ENCODE measurements at regions not wholly inside any gene's neighbourhood (a gene's known extent, or its start where the extent isn't known, plus 50 kb on each side); places are given as distances from the start of the nearest gene placed in this dataset.

DNA sequence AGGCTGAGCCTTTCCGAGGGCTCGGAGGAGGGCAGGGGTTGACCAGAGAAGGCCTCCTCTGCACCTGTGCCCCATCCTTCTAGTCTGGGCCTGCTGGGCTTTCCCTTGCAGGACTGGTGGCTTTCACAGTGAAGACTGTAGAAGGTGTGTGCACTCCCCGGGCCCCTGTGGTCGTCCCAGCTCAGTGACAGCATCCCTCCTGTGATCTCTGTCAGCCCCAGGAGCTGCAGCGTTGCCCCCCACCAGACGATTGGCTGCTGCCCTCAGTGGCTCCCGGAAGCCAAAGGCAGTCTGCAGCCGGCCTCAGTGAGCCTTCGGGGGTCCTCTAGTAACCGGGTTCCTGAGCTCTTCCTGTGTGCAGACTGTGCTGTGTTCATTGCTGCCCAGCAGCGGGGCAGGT lies 69.4 kb upstream of the EN2 start:
- CTCF ChIA-PET, result no interaction called here
- BruUV-seq (replicated peaks), result no TSS peak
- intact Hi-C loops (cut with micrococcal nuclease; ENCODE audit: unreplicated experiment), result loop anchor here (10.0 kb wide), 2 partner anchors 136 to 346 kb away; no protein-coding TSS in a partner anchor
- H3K4me1 ChIP-seq (ENCODE audit: control insufficient read depth, insufficient read depth, low read length), result no peaks in the 10 kb centered on the region
- no peaks in the 10 kb centered on the region for H3K9me3 ChIP-seq (ENCODE audit: control insufficient read depth, insufficient read depth, low read depth, low read length)
- no peaks in the 10 kb centered on the region for H3K36me3 ChIP-seq (ENCODE audit: control insufficient read depth, insufficient read depth, low read length)
- no peak overlapping the region for H3K4me3 ChIP-seq (ENCODE audit: low read depth in 2 of 2, low read length in 2 of 2)
- in situ Hi-C loops (cut with HindIII; ENCODE audit: low pct_unique_long_range_greater_than_20kb, low sequenced_read_pairs), result no loop called here
- TF ChIP-seq SIN3A (IDR thresholded peaks at IDR 0.05; ENCODE audit: borderline replicate concordance, insufficient read depth, low read depth, low read length) (no peak), POLR2AphosphoS5 (IDR thresholded peaks at IDR 0.05; ENCODE audit: low read depth, low read length) (no peak), TCF7L2 (IDR thresholded peaks at IDR 0.05; ENCODE audit: low read depth, low read length) (no peak)
- TF ChIP-seq, protein P1, sequence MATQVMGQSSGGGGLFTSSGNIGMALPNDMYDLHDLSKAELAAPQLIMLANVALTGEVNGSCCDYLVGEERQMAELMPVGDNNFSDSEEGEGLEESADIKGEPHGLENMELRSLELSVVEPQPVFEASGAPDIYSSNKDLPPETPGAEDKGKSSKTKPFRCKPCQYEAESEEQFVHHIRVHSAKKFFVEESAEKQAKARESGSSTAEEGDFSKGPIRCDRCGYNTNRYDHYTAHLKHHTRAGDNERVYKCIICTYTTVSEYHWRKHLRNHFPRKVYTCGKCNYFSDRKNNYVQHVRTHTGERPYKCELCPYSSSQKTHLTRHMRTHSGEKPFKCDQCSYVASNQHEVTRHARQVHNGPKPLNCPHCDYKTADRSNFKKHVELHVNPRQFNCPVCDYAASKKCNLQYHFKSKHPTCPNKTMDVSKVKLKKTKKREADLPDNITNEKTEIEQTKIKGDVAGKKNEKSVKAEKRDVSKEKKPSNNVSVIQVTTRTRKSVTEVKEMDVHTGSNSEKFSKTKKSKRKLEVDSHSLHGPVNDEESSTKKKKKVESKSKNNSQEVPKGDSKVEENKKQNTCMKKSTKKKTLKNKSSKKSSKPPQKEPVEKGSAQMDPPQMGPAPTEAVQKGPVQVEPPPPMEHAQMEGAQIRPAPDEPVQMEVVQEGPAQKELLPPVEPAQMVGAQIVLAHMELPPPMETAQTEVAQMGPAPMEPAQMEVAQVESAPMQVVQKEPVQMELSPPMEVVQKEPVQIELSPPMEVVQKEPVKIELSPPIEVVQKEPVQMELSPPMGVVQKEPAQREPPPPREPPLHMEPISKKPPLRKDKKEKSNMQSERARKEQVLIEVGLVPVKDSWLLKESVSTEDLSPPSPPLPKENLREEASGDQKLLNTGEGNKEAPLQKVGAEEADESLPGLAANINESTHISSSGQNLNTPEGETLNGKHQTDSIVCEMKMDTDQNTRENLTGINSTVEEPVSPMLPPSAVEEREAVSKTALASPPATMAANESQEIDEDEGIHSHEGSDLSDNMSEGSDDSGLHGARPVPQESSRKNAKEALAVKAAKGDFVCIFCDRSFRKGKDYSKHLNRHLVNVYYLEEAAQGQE (IDR thresholded peaks at IDR 0.05; ENCODE audit: insufficient read depth in 1 of 2, low read depth in 2 of 2, low read length in 1 of 2), result no peak
- TF ChIP-seq, protein P2, sequence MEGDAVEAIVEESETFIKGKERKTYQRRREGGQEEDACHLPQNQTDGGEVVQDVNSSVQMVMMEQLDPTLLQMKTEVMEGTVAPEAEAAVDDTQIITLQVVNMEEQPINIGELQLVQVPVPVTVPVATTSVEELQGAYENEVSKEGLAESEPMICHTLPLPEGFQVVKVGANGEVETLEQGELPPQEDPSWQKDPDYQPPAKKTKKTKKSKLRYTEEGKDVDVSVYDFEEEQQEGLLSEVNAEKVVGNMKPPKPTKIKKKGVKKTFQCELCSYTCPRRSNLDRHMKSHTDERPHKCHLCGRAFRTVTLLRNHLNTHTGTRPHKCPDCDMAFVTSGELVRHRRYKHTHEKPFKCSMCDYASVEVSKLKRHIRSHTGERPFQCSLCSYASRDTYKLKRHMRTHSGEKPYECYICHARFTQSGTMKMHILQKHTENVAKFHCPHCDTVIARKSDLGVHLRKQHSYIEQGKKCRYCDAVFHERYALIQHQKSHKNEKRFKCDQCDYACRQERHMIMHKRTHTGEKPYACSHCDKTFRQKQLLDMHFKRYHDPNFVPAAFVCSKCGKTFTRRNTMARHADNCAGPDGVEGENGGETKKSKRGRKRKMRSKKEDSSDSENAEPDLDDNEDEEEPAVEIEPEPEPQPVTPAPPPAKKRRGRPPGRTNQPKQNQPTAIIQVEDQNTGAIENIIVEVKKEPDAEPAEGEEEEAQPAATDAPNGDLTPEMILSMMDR (IDR thresholded peaks at IDR 0.05), result no peak
- no peak for ATAC-seq
- peaks cover 4% of the 10 kb centered on the region; the same call in 1 of the 2 replicates for H3K27me3 ChIP-seq (ENCODE audit: control insufficient read depth, insufficient read depth, low read length)
- no peak overlapping the region for H3K27ac ChIP-seq (ENCODE audit: low read length)
- DNase-seq (ENCODE audit: low read depth, low spot score), result no peak
- POLR2A ChIA-PET, result no interaction called here

DNA sequence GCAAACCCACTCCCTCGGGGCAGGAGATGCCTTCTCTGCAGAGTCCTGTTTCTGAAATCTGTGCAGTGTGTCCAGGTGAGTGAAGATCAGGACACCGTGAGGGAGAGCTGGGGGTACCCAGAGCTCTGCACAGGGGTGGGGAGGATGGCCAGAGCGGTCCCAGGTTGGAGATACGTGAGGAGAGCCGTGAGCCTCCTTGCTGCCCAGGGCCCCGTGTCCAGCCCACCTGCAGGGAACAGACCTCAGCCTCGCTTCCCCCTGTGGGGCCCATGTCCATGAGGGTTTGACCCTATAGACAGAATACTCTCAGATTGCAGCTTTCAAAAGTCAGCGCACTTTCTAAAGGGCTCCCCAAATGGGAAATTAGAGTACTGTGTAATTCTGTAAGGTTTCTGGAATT lies 66.5 kb upstream of the EN2 start:
- no peak for TF ChIP-seq TCF7L2 (IDR thresholded peaks at IDR 0.05; ENCODE audit: low read depth, low read length)
- TF ChIP-seq, protein P2 (IDR thresholded peaks at IDR 0.05), result no peak
- TF ChIP-seq SIN3A (IDR thresholded peaks at IDR 0.05; ENCODE audit: borderline replicate concordance, insufficient read depth, low read depth, low read length), result no peak
- no peak for TF ChIP-seq POLR2AphosphoS5 (IDR thresholded peaks at IDR 0.05; ENCODE audit: low read depth, low read length)
- H3K4me1 ChIP-seq (ENCODE audit: control insufficient read depth, insufficient read depth, low read length), result no peaks in the 10 kb centered on the region
- no peaks in the 10 kb centered on the region for H3K9me3 ChIP-seq (ENCODE audit: control insufficient read depth, insufficient read depth, low read depth, low read length)
- no peak overlapping the region for H3K27ac ChIP-seq (ENCODE audit: low read length)
- in situ Hi-C loops (cut with HindIII; ENCODE audit: low pct_unique_long_range_greater_than_20kb, low sequenced_read_pairs), result no loop called here
- BruUV-seq (replicated peaks), result no TSS peak
- no peaks in the 10 kb centered on the region for H3K36me3 ChIP-seq (ENCODE audit: control insufficient read depth, insufficient read depth, low read length)
- no peak overlapping the region for H3K4me3 ChIP-seq (ENCODE audit: low read depth in 2 of 2, low read length in 2 of 2)
- POLR2A ChIA-PET, result no interaction called here
- ATAC-seq (no peak), DNase-seq (ENCODE audit: low read depth, low spot score) (no peak)
- H3K27me3 ChIP-seq (ENCODE audit: control insufficient read depth, insufficient read depth, low read length), result peaks cover 4% of the 10 kb centered on the region; the same call in 1 of the 2 replicates
- CTCF ChIA-PET, result no interaction called here
- intact Hi-C loops (cut with micrococcal nuclease; ENCODE audit: unreplicated experiment), result no loop called here
